ENCODE measurements at regions not wholly inside any gene's neighbourhood (a gene's known extent, or its start where the extent isn't known, plus 50 kb on each side); places are given as distances from the start of the nearest gene placed in this dataset.
"Not testable (repeated sequence)": the region's sequence is repeated elsewhere in the genome, so short reads cannot be mapped to it uniquely, and the experiment has no call there.

DNA sequence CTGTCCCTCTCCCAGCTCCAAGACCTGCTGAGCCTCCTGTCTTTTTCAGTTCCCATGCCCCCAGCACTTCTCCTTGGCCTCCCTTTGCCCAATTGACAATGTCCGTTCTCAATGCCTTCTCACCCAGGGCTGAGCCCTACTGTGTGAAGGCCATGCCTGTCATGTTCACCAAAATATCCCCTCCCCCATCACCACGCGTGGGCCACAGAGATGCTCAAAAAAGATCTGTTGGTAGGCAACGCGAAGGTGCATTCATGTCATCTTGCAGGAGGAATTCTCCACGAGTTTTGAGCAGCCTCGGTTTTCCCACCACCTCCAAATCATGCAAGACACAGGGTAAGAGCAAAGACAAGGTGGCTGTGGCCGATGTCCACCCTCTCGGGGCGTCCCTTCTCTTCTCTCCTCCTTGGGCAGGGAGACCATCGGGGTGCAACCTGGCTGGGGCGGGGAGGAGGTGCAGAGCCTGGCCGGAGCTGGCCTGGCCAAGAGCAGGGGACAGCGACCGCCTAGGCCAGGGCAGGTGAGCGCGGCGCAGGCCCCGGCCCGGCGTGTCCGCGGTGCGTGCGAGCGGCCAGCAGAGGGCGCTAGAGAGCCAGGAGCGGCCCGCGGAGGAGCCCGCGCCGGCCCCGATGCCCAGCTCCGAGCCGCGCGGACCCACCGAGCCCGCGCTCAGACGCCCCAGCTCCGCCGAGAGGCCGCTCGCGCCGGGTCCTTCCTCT lies 56.3 kb upstream of the KRTAP5-11 start:
- not testable (repeated sequence) for H3K9me3 Mint-ChIP-seq
- ATAC-seq = peak; percentile 37 to 50
- H3K4me3 Mint-ChIP-seq = peak overlapping the region; percentile 31

GRCh38 chr11:71639520-71639849 lies 56.8 kb upstream of the KRTAP5-11 start:
- not testable (repeated sequence) for H3K36me3 Mint-ChIP-seq (ENCODE audit: insufficient read depth); H3K4me1 Mint-ChIP-seq (ENCODE audit: low read depth); H3K9me3 Mint-ChIP-seq; ATAC-seq; DNase-seq
- Mint-ChIP-seq H3K4me3 (peak overlapping the region; percentile 49), H3K27me3 (ENCODE audit: low read depth) (peaks cover 30% of the 10 kb centered on the region)

More for the DNA sequence above, 56.3 kb upstream of the KRTAP5-11 start:
- not testable (repeated sequence) for H3K4me1 Mint-ChIP-seq (ENCODE audit: low read depth); H3K36me3 Mint-ChIP-seq (ENCODE audit: insufficient read depth)
- peak; percentile 62 for DNase-seq
- H3K27me3 Mint-ChIP-seq (ENCODE audit: low read depth) = peaks cover 30% of the 10 kb centered on the region

GRCh38 chr11:71639916-71640315 lies 57.2 kb upstream of the KRTAP5-11 start:
- not testable (repeated sequence) for ATAC-seq; H3K9me3 Mint-ChIP-seq; H3K36me3 Mint-ChIP-seq (ENCODE audit: insufficient read depth); H3K4me1 Mint-ChIP-seq (ENCODE audit: low read depth); DNase-seq
- peaks cover 33% of the 10 kb centered on the region for H3K27me3 Mint-ChIP-seq (ENCODE audit: low read depth)
- peak overlapping the region; percentile 38 for H3K4me3 Mint-ChIP-seq

DNA sequence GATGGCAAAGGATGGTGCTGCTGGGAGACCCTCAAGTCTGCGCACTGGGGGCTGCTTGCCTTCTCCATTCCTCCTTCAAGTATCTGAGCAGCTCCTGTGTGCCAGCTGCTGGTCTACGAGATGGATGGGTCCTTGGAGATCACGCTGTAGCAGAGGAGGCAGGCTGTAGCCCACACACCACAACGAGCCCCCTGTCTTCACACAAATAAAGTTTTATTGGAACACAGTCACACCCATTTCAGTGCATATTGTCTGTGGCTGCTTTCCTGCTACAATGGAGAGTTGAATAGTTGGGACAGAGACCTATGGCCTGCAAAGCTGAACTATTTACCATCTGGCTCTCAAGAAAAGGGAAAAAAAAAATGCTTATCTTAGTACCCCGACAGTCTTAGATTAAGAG lies 64.4 kb upstream of the KRTAP5-11 start:
- peaks cover 12% of the 10 kb centered on the region for H3K27me3 Mint-ChIP-seq (ENCODE audit: low read depth)
- not testable (repeated sequence) for H3K4me1 Mint-ChIP-seq (ENCODE audit: low read depth); H3K4me3 Mint-ChIP-seq; H3K9me3 Mint-ChIP-seq; DNase-seq; ATAC-seq; H3K36me3 Mint-ChIP-seq (ENCODE audit: insufficient read depth)

GRCh38 chr11:71652998-71653397 lies 70.3 kb upstream of the KRTAP5-11 start:
- not testable (repeated sequence) for H3K4me3 Mint-ChIP-seq; H3K4me1 Mint-ChIP-seq (ENCODE audit: low read depth); ATAC-seq; DNase-seq; H3K36me3 Mint-ChIP-seq (ENCODE audit: insufficient read depth); H3K9me3 Mint-ChIP-seq
- peaks cover 17% of the 10 kb centered on the region for H3K27me3 Mint-ChIP-seq (ENCODE audit: low read depth)

DNA sequence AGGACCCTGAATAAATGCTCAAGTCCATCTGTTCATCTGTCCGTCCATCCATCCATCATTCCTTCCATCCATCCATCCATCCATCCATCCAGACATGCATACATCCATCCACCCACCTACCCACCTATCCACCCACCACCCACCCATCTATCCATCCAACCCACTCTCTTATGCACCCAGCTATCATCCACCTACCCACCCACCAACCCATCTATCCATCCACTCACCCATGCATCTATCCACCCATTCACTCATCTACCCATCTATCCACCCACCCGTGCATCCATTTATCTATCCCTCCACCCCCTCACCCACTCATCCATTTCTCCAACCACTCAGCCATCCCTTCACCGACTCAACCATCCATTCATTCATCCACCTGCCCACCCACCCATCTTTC lies 71.7 kb upstream of the KRTAP5-11 start:
- H3K4me1 Mint-ChIP-seq (ENCODE audit: low read depth); ATAC-seq; H3K9me3 Mint-ChIP-seq; H3K4me3 Mint-ChIP-seq; H3K36me3 Mint-ChIP-seq (ENCODE audit: insufficient read depth); DNase-seq: not testable (repeated sequence)
- H3K27me3 Mint-ChIP-seq (ENCODE audit: low read depth) = peaks cover 15% of the 10 kb centered on the region

- ATAC-seq, H3K4me3 Mint-ChIP-seq: not testable (repeated sequence)
Measured at GRCh38 chr11:71655041-71655440, 72.4 kb upstream of the KRTAP5-11 start.

DNA sequence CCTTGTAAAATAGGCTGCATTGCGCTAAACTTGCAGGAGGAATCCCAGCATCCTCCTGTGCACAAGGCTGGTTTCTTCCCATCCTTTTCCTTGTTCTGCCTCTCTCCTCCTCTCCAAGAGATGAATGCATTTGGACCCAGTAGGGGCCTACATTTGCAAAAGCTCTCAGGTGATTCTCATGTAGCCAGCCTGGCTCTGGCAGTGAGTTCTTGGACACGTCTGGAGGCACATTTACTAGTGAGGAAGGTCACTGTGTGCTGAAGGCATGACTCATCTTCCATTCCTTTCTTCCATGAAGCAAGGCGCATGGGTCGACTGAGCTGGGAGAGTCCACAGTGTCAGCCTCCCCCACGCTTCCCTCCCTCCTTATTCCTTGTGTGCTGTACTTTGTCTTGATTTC lies 73.8 kb upstream of the KRTAP5-11 start:
- not testable (repeated sequence) for DNase-seq; H3K9me3 Mint-ChIP-seq; ATAC-seq; H3K4me3 Mint-ChIP-seq; H3K36me3 Mint-ChIP-seq (ENCODE audit: insufficient read depth); H3K4me1 Mint-ChIP-seq (ENCODE audit: low read depth)
- H3K27me3 Mint-ChIP-seq (ENCODE audit: low read depth) = peaks cover 18% of the 10 kb centered on the region

More at GRCh38 chr11:71655041-71655440, 72.4 kb upstream of the KRTAP5-11 start:
- peaks cover 15% of the 10 kb centered on the region for H3K27me3 Mint-ChIP-seq (ENCODE audit: low read depth)
- not testable (repeated sequence) for DNase-seq; H3K4me1 Mint-ChIP-seq (ENCODE audit: low read depth); H3K9me3 Mint-ChIP-seq; H3K36me3 Mint-ChIP-seq (ENCODE audit: insufficient read depth)

GRCh38 chr11:71664941-71665340 lies 82.3 kb upstream of the KRTAP5-11 start:
- H3K27me3 Mint-ChIP-seq (ENCODE audit: low read depth) = peaks cover 14% of the 10 kb centered on the region
- H3K4me1 Mint-ChIP-seq (ENCODE audit: low read depth); ATAC-seq; H3K9me3 Mint-ChIP-seq; DNase-seq; H3K4me3 Mint-ChIP-seq; H3K36me3 Mint-ChIP-seq (ENCODE audit: insufficient read depth): not testable (repeated sequence)

DNA sequence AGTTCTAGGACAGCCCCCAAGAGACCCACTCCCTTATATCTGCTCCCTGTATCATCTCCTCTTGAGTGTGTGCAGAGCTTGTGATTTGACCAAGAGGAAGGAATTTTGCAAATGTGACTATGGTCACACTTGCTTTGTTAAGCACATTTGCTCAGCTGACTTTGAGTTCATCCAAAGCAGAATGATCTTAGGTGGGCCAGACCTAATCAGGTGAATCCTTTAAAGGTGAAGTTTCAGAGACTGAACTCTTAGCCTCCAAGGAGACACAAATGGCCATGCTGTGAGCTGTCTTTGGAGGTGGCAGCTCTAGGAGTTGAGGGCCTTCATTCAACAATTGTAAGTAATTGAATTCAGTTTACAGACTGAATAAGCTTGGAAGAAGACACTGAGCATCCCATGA lies 115.4 kb upstream of the KRTAP5-11 start:
- H3K27me3 Mint-ChIP-seq (ENCODE audit: low read depth); H3K36me3 Mint-ChIP-seq (ENCODE audit: insufficient read depth); H3K9me3 Mint-ChIP-seq; DNase-seq; H3K4me1 Mint-ChIP-seq (ENCODE audit: low read depth); H3K4me3 Mint-ChIP-seq; ATAC-seq: not testable (repeated sequence)

DNA sequence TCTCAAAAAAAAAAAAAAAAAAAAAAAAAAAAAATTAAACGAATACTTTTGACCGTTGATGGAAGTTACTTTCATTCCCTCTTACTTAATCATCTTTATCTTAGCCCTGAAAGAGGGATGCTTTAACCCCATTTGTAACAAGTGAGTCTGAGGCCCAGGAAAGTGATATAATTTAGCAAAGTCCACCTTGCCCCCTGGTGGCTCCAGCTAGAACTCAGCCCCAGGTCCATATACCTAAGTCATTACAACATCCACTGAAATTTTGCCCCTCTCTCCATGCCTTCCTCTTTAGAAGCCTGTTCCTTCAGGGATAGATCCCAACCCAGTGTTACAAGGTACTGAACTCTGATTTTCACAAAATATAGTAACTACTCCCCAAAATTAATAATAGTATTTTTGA lies 116.3 kb upstream of the KRTAP5-11 start:
- H3K4me3 Mint-ChIP-seq; H3K4me1 Mint-ChIP-seq (ENCODE audit: low read depth); ATAC-seq; H3K27me3 Mint-ChIP-seq (ENCODE audit: low read depth); DNase-seq; H3K36me3 Mint-ChIP-seq (ENCODE audit: insufficient read depth); H3K9me3 Mint-ChIP-seq: not testable (repeated sequence)

DNA sequence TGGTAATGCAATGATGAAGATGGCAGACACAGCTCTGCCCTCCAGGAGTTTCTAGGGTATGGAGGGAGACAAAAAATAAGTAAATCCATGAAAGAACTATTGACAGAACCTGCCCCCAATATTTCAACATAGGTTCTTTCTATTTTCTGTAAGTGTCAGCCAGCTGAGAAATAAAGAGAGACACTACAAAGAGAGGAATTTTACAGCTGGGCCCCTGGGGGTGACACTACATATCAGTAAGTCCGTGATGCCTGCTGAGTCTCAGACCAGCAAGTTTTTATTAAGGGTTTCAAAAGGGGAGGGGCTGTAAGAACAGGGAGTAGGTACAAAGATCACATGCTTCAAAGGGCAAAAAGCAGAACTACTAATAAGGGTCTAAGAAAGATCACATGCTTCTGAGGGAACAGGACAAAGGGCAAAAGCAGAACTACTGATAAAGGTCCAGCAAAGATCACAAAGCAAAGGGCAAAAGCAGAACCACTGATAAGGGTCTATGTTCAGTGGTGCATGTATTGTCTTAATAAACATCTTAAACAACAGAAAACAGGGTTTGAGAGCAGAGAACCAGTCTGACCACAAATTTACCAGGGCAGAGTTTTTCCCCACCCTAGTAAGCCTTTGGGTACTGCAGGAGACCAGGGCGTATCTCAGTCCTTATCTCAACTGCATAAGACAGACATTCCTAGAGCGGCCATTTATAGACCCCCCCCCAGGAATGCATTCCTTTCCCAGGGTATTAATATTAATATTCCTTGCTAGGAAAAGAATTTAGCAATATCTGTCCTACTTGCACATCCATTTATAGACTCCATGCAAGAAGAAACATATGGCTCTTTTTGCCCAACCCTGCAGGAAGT lies 119.0 kb upstream of the KRTAP5-11 start:
- not testable (repeated sequence) for H3K9me3 Mint-ChIP-seq; ATAC-seq; H3K4me1 Mint-ChIP-seq (ENCODE audit: low read depth); H3K36me3 Mint-ChIP-seq (ENCODE audit: insufficient read depth); DNase-seq; H3K4me3 Mint-ChIP-seq; H3K27me3 Mint-ChIP-seq (ENCODE audit: low read depth)

GRCh38 chr11:71705086-71705737 lies 122.5 kb upstream of the KRTAP5-11 start:
- not testable (repeated sequence) for DNase-seq; ATAC-seq; H3K9me3 Mint-ChIP-seq; H3K4me1 Mint-ChIP-seq (ENCODE audit: low read depth); H3K4me3 Mint-ChIP-seq; H3K27me3 Mint-ChIP-seq (ENCODE audit: low read depth); H3K36me3 Mint-ChIP-seq (ENCODE audit: insufficient read depth)

DNA sequence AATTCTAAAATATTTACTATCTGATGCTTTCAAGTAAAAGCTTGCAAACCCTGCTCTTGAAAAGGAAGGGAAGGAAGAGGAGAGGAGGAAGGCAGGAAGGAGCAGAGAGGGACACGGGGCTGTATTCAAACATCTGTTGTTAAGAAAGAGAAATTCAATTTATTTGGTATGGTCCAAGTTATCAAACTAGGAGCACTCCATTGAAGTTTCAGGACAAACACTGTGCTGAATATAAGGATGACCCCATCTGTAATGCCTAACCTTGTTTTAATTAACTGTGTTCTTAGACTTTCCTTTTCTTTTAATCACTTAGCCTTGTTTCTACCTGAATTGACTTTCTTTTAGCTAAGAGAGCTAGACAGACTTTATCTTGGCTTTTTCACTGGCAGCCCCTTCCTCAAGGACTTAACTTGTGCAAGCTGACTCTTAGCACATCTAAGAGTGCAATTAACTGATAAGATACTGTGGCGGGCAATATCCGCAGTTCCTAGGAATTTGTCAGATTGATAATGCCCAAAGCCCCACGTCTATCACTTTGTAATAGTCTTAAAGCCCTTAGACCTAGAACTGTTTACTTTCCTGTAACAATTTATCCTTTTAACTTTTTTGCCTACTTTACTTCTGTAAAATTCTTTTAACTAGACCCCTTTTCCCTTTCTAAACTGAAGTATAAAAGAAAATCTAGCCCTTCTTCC lies 123.2 kb upstream of the KRTAP5-11 start:
- not testable (repeated sequence) for H3K9me3 Mint-ChIP-seq; H3K4me3 Mint-ChIP-seq; H3K4me1 Mint-ChIP-seq (ENCODE audit: low read depth); H3K27me3 Mint-ChIP-seq (ENCODE audit: low read depth); DNase-seq; ATAC-seq; H3K36me3 Mint-ChIP-seq (ENCODE audit: insufficient read depth)

Measured in activated T-cell treated with anti-CD3 and anti-CD28 coated beads, Interleukin-2, amount 50 U/mL, for 4 hours (primary cell).